Naive thymus-derived CD8-positive, alpha-beta T cell (primary cell): ENCODE measurements at regions not wholly inside any gene's neighbourhood (a gene's known extent, or its start where the extent isn't known, plus 50 kb on each side); places are given as distances from the start of the nearest gene placed in this dataset.

Experiments used
- ATAC-seq, 2 donors: fragments of 150-1000 bp; cut with Tn5 transposase in 1 of 2; sonication (Bioruptor Pico), chemical (Tn5 transposase) in 1 of 2; 1 replicate in 1 of 2; 2 replicates in 1 of 2; pipeline ENCODE4 v1.10.0; 2021; ENCODE audit warnings: mild to moderate bottlenecking in 2 of 2, moderate library complexity in 2 of 2
- POLR2A ChIA-PET: fragments of 350-600 bp; sonication (Branson Sonifier 250); formaldehyde crosslinking; loops from one replicate; lab custom pipeline; 2021; ENCODE audit warnings: antibody characterized with exemption; lab: Charles Lee
- DNase-seq, 10 donors: peaks; one replicate each; pipeline versions ENCODE4 v3.0.0 to v3.0.0-alpha.2; 2020 to 2022
- H3K27ac Mint-ChIP-seq, 10 donors: one replicate each; pipeline ENCODE4 v1.8.0; 2020 to 2022; ENCODE audit warnings: mild to moderate bottlenecking in 10 of 10, mixed read lengths in 10 of 10, moderate library complexity in 4 of 10, inconsistent platforms in 1 of 10
- H3K27me3 Mint-ChIP-seq, 5 donors: one replicate each; pipeline ENCODE4 v1.8.0; 2021 to 2022; ENCODE audit warnings: mixed read lengths in 5 of 5
- H3K36me3 Mint-ChIP-seq, 3 donors: one replicate each; pipeline ENCODE4 v1.8.0; 2020 to 2022; ENCODE audit warnings: mixed read lengths in 3 of 3, mild to moderate bottlenecking in 2 of 3, inconsistent platforms in 1 of 3
- H3K4me1 Mint-ChIP-seq, 4 donors: one replicate each; pipeline ENCODE4 v1.8.0; 2021 to 2022; ENCODE audit warnings: mixed read lengths in 4 of 4
- H3K4me3 Mint-ChIP-seq, 10 donors: one replicate each; pipeline ENCODE4 v1.8.0; 2020 to 2022; ENCODE audit warnings: mild to moderate bottlenecking in 10 of 10, mixed read lengths in 10 of 10, moderate library complexity in 6 of 10, inconsistent platforms in 1 of 10
- H3K9me3 Mint-ChIP-seq, 9 donors: one replicate each; pipeline ENCODE4 v1.8.0; 2020 to 2022; ENCODE audit warnings: mixed read lengths in 9 of 9, mild to moderate bottlenecking in 3 of 9, inconsistent platforms in 1 of 9, moderate library complexity in 1 of 9

DNA sequence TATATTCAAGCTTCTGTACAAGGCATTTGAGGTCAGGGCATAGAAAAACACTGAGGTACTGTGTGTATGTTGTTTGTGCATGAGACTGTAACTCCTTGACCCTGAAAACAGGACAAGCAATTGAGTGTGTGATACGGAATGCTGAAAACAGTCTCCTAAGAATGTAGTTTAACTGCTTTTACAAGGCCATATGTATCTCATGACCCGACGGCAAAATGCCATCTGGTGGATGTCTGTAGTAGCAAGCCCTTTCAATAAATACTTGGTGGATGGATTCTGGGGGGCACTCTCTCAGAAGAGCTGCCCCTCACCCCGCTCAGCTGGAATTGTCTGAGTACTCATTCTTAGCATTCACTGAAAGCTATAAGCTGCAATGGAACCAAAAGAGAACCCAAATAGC lies 69.3 kb upstream of the EYS start:
- Mint-ChIP-seq H3K36me3 (no peaks in the 10 kb centered on the region), H3K4me1 (no peaks in the 10 kb centered on the region), H3K9me3 (peaks cover 8 to 55% (median 15%) of the 10 kb centered on the region in 9 donors), H3K27ac (no peak overlapping the region), H3K4me3 (no peak overlapping the region), H3K27me3 (no peaks in the 10 kb centered on the region)
- ATAC-seq (no peak), DNase-seq (no peak)
- POLR2A ChIA-PET: no interaction called here

DNA sequence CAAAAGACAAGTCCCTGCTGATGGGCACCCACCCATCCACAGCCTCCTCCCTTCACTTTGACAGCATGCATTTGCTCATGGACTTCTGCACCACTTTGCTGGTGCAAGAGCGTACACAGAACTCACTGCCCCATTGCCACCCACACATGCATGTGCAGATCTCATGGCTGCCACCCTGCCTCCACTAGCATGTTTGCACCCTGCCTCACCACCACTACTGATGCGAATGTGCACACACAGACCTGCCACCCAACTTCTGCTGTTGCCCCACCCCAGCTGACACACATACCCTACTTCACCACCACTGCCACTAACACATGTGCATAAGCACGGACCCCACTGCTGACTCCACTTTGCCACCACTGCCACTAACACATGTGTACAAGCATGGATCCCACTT lies 64.9 kb upstream of the EYS start:
- H3K4me1 Mint-ChIP-seq: no peaks in the 10 kb centered on the region
- DNase-seq (no peak), ATAC-seq (no peak)
- H3K27ac Mint-ChIP-seq: no peak overlapping the region
- POLR2A ChIA-PET: no interaction called here
- peaks cover 5 to 35% (median 12%) of the 10 kb centered on the region in 9 donors for H3K9me3 Mint-ChIP-seq
- H3K27me3 Mint-ChIP-seq: no peaks in the 10 kb centered on the region
- H3K4me3 Mint-ChIP-seq: no peak overlapping the region
- H3K36me3 Mint-ChIP-seq: no peaks in the 10 kb centered on the region

DNA sequence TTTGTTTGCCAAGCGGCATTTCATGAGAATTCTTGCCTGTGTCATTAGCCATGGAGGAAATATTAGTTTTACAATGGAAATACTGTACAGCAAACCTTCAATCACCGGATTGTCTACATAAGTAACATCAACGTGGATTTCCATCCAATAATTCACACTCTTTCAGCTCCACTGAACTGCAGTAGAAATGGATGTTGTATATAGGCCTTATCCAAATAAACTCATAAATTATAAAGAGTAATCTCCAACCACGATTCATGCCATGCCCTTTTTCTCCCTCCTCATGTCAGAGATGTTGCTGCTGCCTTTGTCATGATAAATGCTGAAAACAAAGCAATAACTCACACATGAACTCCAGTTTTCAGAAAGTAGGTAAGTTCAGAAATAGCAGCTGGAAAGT lies 54.9 kb upstream of the EYS start:
- Mint-ChIP-seq H3K36me3 (no peaks in the 10 kb centered on the region), H3K27ac (no peak overlapping the region), H3K27me3 (no peaks in the 10 kb centered on the region), H3K9me3 (peaks cover 4 to 17% (median 8%) of the 10 kb centered on the region in 9 donors), H3K4me1 (no peaks in the 10 kb centered on the region), H3K4me3 (no peak overlapping the region)
- DNase-seq (no peak), ATAC-seq (no peak)
- POLR2A ChIA-PET: no interaction called here

DNA sequence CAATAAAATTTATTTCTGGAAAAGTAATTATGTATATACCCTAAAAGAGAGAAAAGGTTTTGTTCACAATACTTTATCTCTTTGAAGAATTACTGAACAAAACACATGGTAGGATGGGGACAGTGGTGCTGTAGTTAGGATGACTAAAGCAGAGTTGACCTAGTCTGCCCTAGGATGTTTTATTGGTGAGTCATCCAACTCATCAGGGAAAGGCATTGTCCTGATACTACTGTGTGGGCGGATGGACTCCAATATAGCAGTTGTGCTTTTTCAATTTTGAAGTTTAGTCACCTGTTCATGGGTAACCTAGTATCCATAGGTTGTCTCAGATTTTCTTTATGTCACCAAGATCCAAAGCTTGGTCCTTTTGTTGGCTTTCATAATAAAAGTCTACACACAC lies 53.3 kb upstream of the EYS start:
- H3K9me3 Mint-ChIP-seq: peaks cover 4 to 17% (median 10%) of the 10 kb centered on the region in 9 donors
- ATAC-seq (no peak), DNase-seq (no peak)
- H3K36me3 Mint-ChIP-seq: no peaks in the 10 kb centered on the region
- POLR2A ChIA-PET: no interaction called here
- no peak overlapping the region for H3K27ac Mint-ChIP-seq
- H3K27me3 Mint-ChIP-seq: no peaks in the 10 kb centered on the region
- H3K4me1 Mint-ChIP-seq: no peaks in the 10 kb centered on the region
- no peak overlapping the region for H3K4me3 Mint-ChIP-seq
